Stimulated activated naive CD4-positive, alpha-beta T cell (primary cell): ENCODE measurements at regions not wholly inside any gene's neighbourhood (a gene's known extent, or its start where the extent isn't known, plus 50 kb on each side); places are given as distances from the start of the nearest gene placed in this dataset.
"Not testable (repeated sequence)": the region's sequence is repeated elsewhere in the genome, so short reads cannot be mapped to it uniquely, and the experiment has no call there.

Source experiments
- DNase-seq, 6 experiments: peaks; one replicate each; lab custom pipeline; 2025; lab: John Stamatoyannopoulos, UW

- no peak for DNase-seq
Measured at GRCh38 chr3:166324401-166324800, 487.2 kb upstream of the BCHE start.

- no peak for DNase-seq
Measured at GRCh38 chr3:166322391-166322790, 485.2 kb upstream of the BCHE start.

GRCh38 chr3:166307756-166308350, 470.6 kb upstream of the BCHE start:
- no peak for DNase-seq

- DNase-seq: no peak
Measured at GRCh38 chr3:166304584-166304983, 467.4 kb upstream of the BCHE start.

GRCh38 chr3:166303681-166304080, 466.5 kb upstream of the BCHE start:
- no peak for DNase-seq

- DNase-seq: no peak
Measured at GRCh38 chr3:166302331-166302730, 465.1 kb upstream of the BCHE start.

- DNase-seq: no peak
Measured at GRCh38 chr3:166296179-166296783, 459.1 kb upstream of the BCHE start.

GRCh38 chr3:166291186-166291955, 454.1 kb upstream of the BCHE start:
- DNase-seq: no peak

- no peak for DNase-seq
Measured at GRCh38 chr3:166285001-166285400, 447.8 kb upstream of the BCHE start.

- DNase-seq: no peak
Measured at GRCh38 chr3:166283840-166284239, 446.6 kb upstream of the BCHE start.

- DNase-seq: no peak
Measured at GRCh38 chr3:166282931-166283330, 445.7 kb upstream of the BCHE start.

- DNase-seq: no peak
Measured at GRCh38 chr3:166279636-166280035, 442.4 kb upstream of the BCHE start.

- DNase-seq: no peak
Measured at GRCh38 chr3:166275024-166275390, 437.8 kb upstream of the BCHE start.

- no peak for DNase-seq
Measured at GRCh38 chr3:166274351-166275023, 437.3 kb upstream of the BCHE start.

- no peak for DNase-seq
Measured at GRCh38 chr3:166270429-166270828, 433.2 kb upstream of the BCHE start.

- DNase-seq: no peak
Measured at GRCh38 chr3:166265153-166265552, 427.9 kb upstream of the BCHE start.

- no peak for DNase-seq
Measured at GRCh38 chr3:166263460-166263859, 426.2 kb upstream of the BCHE start.

- DNase-seq: not testable (repeated sequence)
Measured at GRCh38 chr3:166258293-166258850, 421.1 kb upstream of the BCHE start.

GRCh38 chr3:166257715-166258114, 420.5 kb upstream of the BCHE start:
- no peak for DNase-seq

GRCh38 chr3:166248784-166249183, 411.6 kb upstream of the BCHE start:
- DNase-seq: no peak

- no peak for DNase-seq
Measured at GRCh38 chr3:166243511-166243910, 406.3 kb upstream of the BCHE start.

- DNase-seq: no peak
Measured at GRCh38 chr3:166223120-166223519, 385.9 kb upstream of the BCHE start.

GRCh38 chr3:166211451-166211850, 374.2 kb upstream of the BCHE start:
- no peak for DNase-seq
